OCI-LY7 (cell line): ENCODE measurements at regions not wholly inside any gene's neighbourhood (a gene's known extent, or its start where the extent isn't known, plus 50 kb on each side); places are given as distances from the start of the nearest gene placed in this dataset.

Experiments
- BruUV-seq: library from RNA; stranded (reverse); fragments of 400-500 nt; replicated peaks from 2 replicates; lab custom pipeline; 2021; lab: Mats Ljungman, UMichigan
- CTCF ChIA-PET: fragments of 300-600 bp; sonication (Branson Sonifier 250); formaldehyde crosslinking; loops from one replicate; lab custom pipeline; 2022; ENCODE audit warnings: antibody characterized with exemption; ENCODE audit not compliant: unreplicated experiment; lab: Charles Lee
- POLR2A ChIA-PET: fragments of 300-600 bp; sonication (Branson Sonifier 250); formaldehyde crosslinking; loops from one replicate; lab custom pipeline; 2022; ENCODE audit warnings: antibody characterized with exemption; lab: Charles Lee
- DNase-seq: peaks from one replicate; pipeline ENCODE4 v3.0.0-alpha.2; 2015; ENCODE audit warnings: low spot score
- H2AFZ ChIP-seq: fragments of 200-600 bp; sonication (generic), shearing (Covaris generic); 2 replicates; pipeline ENCODE4 v1.6.1; 2014; ENCODE audit warnings: mild to moderate bottlenecking, antibody characterized with exemption, low read length, moderate library complexity
- H3K27ac ChIP-seq: fragments of 200-600 bp; sonication (generic); 2 replicates; pipeline ENCODE4 v1.5.1; 2014; ENCODE audit warnings: mixed run types, low read depth, mild to moderate bottlenecking, moderate library complexity, low read length, inconsistent platforms; ENCODE audit not compliant: poor library complexity, severe bottlenecking
- H3K36me3 ChIP-seq: fragments of 200-600 bp; sonication (generic); 2 replicates; pipeline ENCODE4 v1.6.1; 2014; ENCODE audit warnings: mild to moderate bottlenecking, antibody characterized with exemption, low read length, moderate library complexity, mixed read lengths; ENCODE audit not compliant: insufficient read depth
- H3K4me1 ChIP-seq: fragments of 200-600 bp; sonication (generic); 2 replicates; pipeline ENCODE4 v1.5.1; 2014; ENCODE audit warnings: mild to moderate bottlenecking, low read length; ENCODE audit not compliant: insufficient read depth, poor library complexity, severe bottlenecking
- H3K4me2 ChIP-seq: fragments of 200-600 bp; sonication (generic); 2 replicates; pipeline ENCODE4 v1.6.1; 2014; ENCODE audit warnings: mild to moderate bottlenecking, low read length
- H3K4me3 ChIP-seq: fragments of 200-600 bp; sonication (generic); 2 replicates; pipeline ENCODE4 v1.5.1; 2014; ENCODE audit warnings: mild to moderate bottlenecking, low read depth, low read length; ENCODE audit not compliant: poor library complexity, severe bottlenecking
- H3K79me2 ChIP-seq: fragments of 200-600 bp; sonication (generic); 2 replicates; pipeline ENCODE4 v1.6.1; 2016; ENCODE audit warnings: low read depth, mild to moderate bottlenecking, low read length, moderate library complexity, mixed read lengths; ENCODE audit not compliant: insufficient read depth
- H3K9me2 ChIP-seq: fragments of 200-600 bp; sonication (generic); 2 replicates; pipeline ENCODE4 v1.6.1; 2016; ENCODE audit warnings: mild to moderate bottlenecking, low read length, mixed read lengths; ENCODE audit not compliant: insufficient read depth
- H3K9me3 ChIP-seq: fragments of 200-600 bp; sonication (generic); 2 replicates; pipeline ENCODE4 v1.6.1; 2014; ENCODE audit warnings: mild to moderate bottlenecking, mixed run types, low read length, mixed read lengths
- H4K20me1 ChIP-seq: fragments of 200-600 bp; sonication (generic); 2 replicates; pipeline ENCODE4 v1.6.1; 2014; ENCODE audit warnings: mild to moderate bottlenecking, antibody characterized with exemption, low read length, moderate library complexity, mixed read lengths; ENCODE audit not compliant: insufficient read depth
- CTCF ChIP-seq: fragments of 200-600 bp; sonication (generic); conservative IDR thresholded peaks from 2 replicates; pipeline ENCODE4 v1.5.1; 2014; ENCODE audit warnings: mild to moderate bottlenecking, antibody characterized with exemption, low read length, moderate library complexity, mixed read lengths
- EZH2phosphoT487 ChIP-seq: fragments of 200-600 bp; sonication (generic); IDR thresholded peaks from 2 replicates; pipeline ENCODE4 v1.6.1; 2018; ENCODE audit warnings: low read depth, borderline replicate concordance, mild to moderate bottlenecking, mixed run types, antibody characterized with exemption, low read length, moderate library complexity, mixed read lengths
- intact Hi-C: fragments of 100-400 bp; cut with micrococcal nuclease; formaldehyde crosslinking; loops from one replicate; pipeline ENCODE4 v1.10.0; 2022; ENCODE audit not compliant: unreplicated experiment

DNA sequence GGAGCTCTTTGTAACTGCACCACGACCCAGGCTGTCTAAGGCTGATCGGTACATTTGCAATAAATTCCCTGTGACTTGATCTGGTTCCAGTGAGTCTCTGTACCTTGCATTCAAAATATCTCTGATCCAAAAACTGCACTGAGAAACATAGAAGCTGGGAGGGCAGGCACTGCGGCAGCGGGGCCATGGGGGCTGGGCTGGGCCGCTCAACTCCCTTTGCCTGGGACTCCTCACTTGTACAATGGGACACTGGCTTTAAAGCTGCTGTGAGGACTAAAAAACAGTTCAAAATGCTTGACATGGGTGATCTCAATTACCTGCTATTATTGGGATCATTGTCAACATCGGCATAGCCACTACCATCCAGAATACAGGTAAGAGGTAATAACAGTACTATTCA lies 644.0 kb downstream of the AJAP1 start:
- H3K79me2 ChIP-seq: no peaks in the 10 kb centered on the region
- no TSS peak for BruUV-seq
- no peaks in the 10 kb centered on the region for H3K36me3 ChIP-seq
- H3K4me2 ChIP-seq: no peak overlapping the region
- CTCF ChIA-PET: interaction anchor here (1.2 kb wide), 1 partner anchor 12 kb away, joined by 3 read pairs; no protein-coding TSS in a partner anchor
- no peaks in the 10 kb centered on the region for H4K20me1 ChIP-seq
- no peak overlapping the region for H3K4me3 ChIP-seq
- peaks cover 5% of the 10 kb centered on the region for H3K4me1 ChIP-seq
- H3K27ac ChIP-seq: no peak overlapping the region
- TF ChIP-seq EZH2phosphoT487 (no peak), CTCF (no peak)
- no peak overlapping the region for H2AFZ ChIP-seq
- DNase-seq: no peak
- intact Hi-C loops: no loop called here
- no peaks in the 10 kb centered on the region for H3K9me3 ChIP-seq
- POLR2A ChIA-PET: no interaction called here
- no peaks in the 10 kb centered on the region for H3K9me2 ChIP-seq

- Histone ChIP-seq H3K9me2 (no peaks in the 10 kb centered on the region), H3K4me3 (no peak overlapping the region), H4K20me1 (no peaks in the 10 kb centered on the region), H3K4me1 (peaks cover 5% of the 10 kb centered on the region), H2AFZ (no peak overlapping the region), H3K4me2 (no peak overlapping the region), H3K27ac (no peak overlapping the region), H3K36me3 (no peaks in the 10 kb centered on the region), H3K9me3 (no peaks in the 10 kb centered on the region), H3K79me2 (no peaks in the 10 kb centered on the region)
- intact Hi-C loops: no loop called here
- BruUV-seq: no TSS peak
- POLR2A ChIA-PET: no interaction called here
- CTCF ChIA-PET: no interaction called here
- TF ChIP-seq EZH2phosphoT487 (no peak), CTCF (no peak)
- DNase-seq: no peak
Measured at GRCh38 chr1:5297886-5298239, 643.5 kb downstream of the AJAP1 start.

- Histone ChIP-seq H3K9me2 (no peaks in the 10 kb centered on the region), H4K20me1 (no peaks in the 10 kb centered on the region), H3K4me2 (no peak overlapping the region), H2AFZ (no peak overlapping the region), H3K4me1 (peaks cover 5% of the 10 kb centered on the region), H3K9me3 (no peaks in the 10 kb centered on the region), H3K79me2 (no peaks in the 10 kb centered on the region), H3K27ac (no peak overlapping the region), H3K36me3 (no peaks in the 10 kb centered on the region), H3K4me3 (no peak overlapping the region)
- CTCF ChIA-PET: no interaction called here
- TF ChIP-seq EZH2phosphoT487: no peak
- no peak for TF ChIP-seq CTCF
- intact Hi-C loops: no loop called here
- POLR2A ChIA-PET: no interaction called here
- DNase-seq: no peak
- BruUV-seq: no TSS peak
Measured at GRCh38 chr1:5297180-5297885, 642.9 kb downstream of the AJAP1 start.
